Tibial nerve (tissue), 4 donors: ENCODE measurements at regions not wholly inside any gene's neighbourhood (a gene's known extent, or its start where the extent isn't known, plus 50 kb on each side); places are given as distances from the start of the nearest gene placed in this dataset.

Experiments
- DNase-seq, 2 donors: peaks; one replicate each; pipeline ENCODE4 v3.0.0-alpha.2; 2019; ENCODE audit warnings: low spot score in 2 of 2
- H3K27ac ChIP-seq, 4 donors: fragments of 200-600 bp; sonication (generic) in 3 of 4; one replicate each; pipeline ENCODE4 v1.5.1; 2017 to 2019; ENCODE audit warnings: mild to moderate bottlenecking in 1 of 4
- H3K27me3 ChIP-seq, 2 donors: fragments of 200-600 bp; sonication (generic) in 1 of 2; one replicate each; pipeline versions ENCODE4 v1.5.1 to v1.6.0; 2017 to 2019
- H3K36me3 ChIP-seq, 3 donors: fragments of 200-600 bp; sonication (generic); one replicate each; pipeline ENCODE4 v1.5.1; 2018 to 2019
- H3K4me1 ChIP-seq, 4 donors: fragments of 200-600 bp; sonication (generic) in 3 of 4; one replicate each; pipeline ENCODE4 v1.5.1; 2017 to 2019
- H3K4me3 ChIP-seq, 4 donors: fragments of 200-600 bp; sonication (generic) in 3 of 4; one replicate each; pipeline ENCODE4 v1.5.1; 2017 to 2019; ENCODE audit warnings: mild to moderate bottlenecking in 1 of 4, moderate library complexity in 1 of 4
- H3K9me3 ChIP-seq, 4 donors: fragments of 200-600 bp; sonication (generic) in 3 of 4; one replicate each; pipeline ENCODE4 v1.5.1; 2017 to 2019
- EP300 ChIP-seq, 2 donors: sonication (generic); formaldehyde crosslinking; IDR thresholded peaks; one replicate each; pipeline ENCODE4 v1.6.1; 2017; ENCODE audit warnings: antibody characterized with exemption in 2 of 2, mild to moderate bottlenecking in 1 of 2
- POLR2A ChIP-seq, 2 donors: fragments of 450-650 bp; IDR thresholded peaks; one replicate each; pipeline ENCODE4 v1.6.1; 2017; ENCODE audit warnings: antibody characterized with exemption in 2 of 2, mild to moderate bottlenecking in 2 of 2, moderate library complexity in 2 of 2
- WGBS, 2 donors: methylation state at CpG; one replicate each; pipeline ENCODE4 v1.1.5; 2018; 5-methylcytosine and 5-hydroxymethylcytosine counted together
- TF ChIP-seq, protein P1 (sequence below), 5 experiments: fragments of 200-600 bp in 3 of 5; fragments of 450-650 bp in 2 of 5; sonication (generic) in 3 of 5; IDR thresholded peaks; one replicate each; pipeline ENCODE4 v1.5.1; 2016 to 2019; ENCODE audit warnings: antibody characterized with exemption in 5 of 5, mild to moderate bottlenecking in 3 of 5, moderate library complexity in 2 of 5

DNA sequence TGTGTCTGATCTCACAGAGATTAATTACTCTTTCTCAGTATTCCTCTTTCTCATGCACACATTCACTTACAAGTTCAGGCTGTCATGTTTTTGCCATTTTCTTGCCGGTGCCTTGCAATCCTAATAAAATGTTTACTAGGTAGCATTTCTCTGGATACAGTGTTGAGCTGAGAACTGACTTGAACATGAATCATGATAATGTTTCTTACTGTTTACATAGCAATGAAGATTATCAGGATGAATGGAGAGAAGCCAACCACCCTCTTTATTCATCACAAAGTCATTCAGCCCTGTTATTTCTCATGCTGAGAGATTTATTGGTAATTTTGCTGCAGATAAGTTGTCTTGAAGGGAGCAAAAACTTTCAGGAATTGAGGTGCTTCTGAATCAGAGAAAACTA lies 185.5 kb upstream of the ECI2 start:
- H3K9me3 ChIP-seq = no peaks in the 10 kb centered on the region
- no peaks in the 10 kb centered on the region for H3K36me3 ChIP-seq
- WGBS, 2 donors = 49 to 61% methylated on average over 1 of the region's 1 CpG
- H3K4me1 ChIP-seq = peaks cover 0 to 17% (median 0%) of the 10 kb centered on the region in 4 donors
- DNase-seq = no peak
- H3K27me3 ChIP-seq = no peaks in the 10 kb centered on the region
- H3K27ac ChIP-seq = no peak overlapping the region
- no peak for TF ChIP-seq EP300 (IDR thresholded peaks at IDR 0.05)
- TF ChIP-seq POLR2A (IDR thresholded peaks at IDR 0.05) = no peak
- TF ChIP-seq, protein P1, sequence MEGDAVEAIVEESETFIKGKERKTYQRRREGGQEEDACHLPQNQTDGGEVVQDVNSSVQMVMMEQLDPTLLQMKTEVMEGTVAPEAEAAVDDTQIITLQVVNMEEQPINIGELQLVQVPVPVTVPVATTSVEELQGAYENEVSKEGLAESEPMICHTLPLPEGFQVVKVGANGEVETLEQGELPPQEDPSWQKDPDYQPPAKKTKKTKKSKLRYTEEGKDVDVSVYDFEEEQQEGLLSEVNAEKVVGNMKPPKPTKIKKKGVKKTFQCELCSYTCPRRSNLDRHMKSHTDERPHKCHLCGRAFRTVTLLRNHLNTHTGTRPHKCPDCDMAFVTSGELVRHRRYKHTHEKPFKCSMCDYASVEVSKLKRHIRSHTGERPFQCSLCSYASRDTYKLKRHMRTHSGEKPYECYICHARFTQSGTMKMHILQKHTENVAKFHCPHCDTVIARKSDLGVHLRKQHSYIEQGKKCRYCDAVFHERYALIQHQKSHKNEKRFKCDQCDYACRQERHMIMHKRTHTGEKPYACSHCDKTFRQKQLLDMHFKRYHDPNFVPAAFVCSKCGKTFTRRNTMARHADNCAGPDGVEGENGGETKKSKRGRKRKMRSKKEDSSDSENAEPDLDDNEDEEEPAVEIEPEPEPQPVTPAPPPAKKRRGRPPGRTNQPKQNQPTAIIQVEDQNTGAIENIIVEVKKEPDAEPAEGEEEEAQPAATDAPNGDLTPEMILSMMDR (IDR thresholded peaks at IDR 0.05) = no peak
- H3K4me3 ChIP-seq = no peak overlapping the region

DNA sequence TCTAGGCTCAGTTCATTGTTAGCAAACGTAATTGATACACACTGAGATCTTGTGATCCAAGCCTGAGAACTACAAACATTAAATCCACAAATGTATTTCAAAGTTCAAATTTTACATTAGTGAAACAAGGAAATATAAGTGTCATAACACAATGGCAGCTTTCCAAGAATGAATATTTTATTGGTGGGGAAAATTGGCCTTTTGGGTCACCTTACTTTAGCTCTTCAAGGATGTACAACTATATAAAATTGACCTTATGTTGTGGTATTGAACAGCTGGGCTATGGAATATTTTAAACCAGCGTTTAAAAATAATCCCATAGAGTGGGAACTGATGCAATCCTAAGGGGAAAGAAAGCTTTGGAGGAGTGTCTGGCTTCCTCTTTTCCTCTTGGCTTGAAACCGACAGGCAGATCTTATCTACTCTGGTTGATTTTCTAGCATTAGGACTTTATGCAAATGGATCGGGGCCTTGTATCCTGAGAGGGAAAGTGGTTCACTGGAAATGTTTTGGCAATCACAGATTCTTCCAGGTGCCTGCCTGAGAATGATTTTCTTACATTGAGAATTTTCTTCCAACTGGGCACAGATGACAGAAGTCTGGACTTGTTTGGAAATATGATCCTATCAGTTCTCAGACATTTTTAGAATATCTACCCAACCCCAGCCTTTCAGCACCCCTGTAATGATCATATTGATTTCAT lies 184.8 kb upstream of the ECI2 start:
- Histone ChIP-seq H3K4me1 (peaks cover 0 to 17% (median 0%) of the 10 kb centered on the region in 4 donors), H3K9me3 (no peaks in the 10 kb centered on the region), H3K27me3 (no peaks in the 10 kb centered on the region), H3K4me3 (no peak overlapping the region), H3K36me3 (no peaks in the 10 kb centered on the region), H3K27ac (no peak overlapping the region)
- 47 to 49% methylated on average over 4 of the region's 4 CpGs for WGBS, 2 donors
- no peak for DNase-seq
- TF ChIP-seq, protein P1 (IDR thresholded peaks at IDR 0.05) = no peak
- TF ChIP-seq POLR2A (IDR thresholded peaks at IDR 0.05) (no peak), EP300 (IDR thresholded peaks at IDR 0.05) (no peak)

GRCh38 chr6:4318321-4318720 lies 182.9 kb upstream of the ECI2 start:
- DNase-seq = no peak
- no peaks in the 10 kb centered on the region for H3K27me3 ChIP-seq
- H3K4me3 ChIP-seq = no peak overlapping the region
- peaks cover 0 to under 1% (median 0%) of the 10 kb centered on the region in 4 donors for H3K9me3 ChIP-seq
- no peak overlapping the region for H3K27ac ChIP-seq
- no peak for TF ChIP-seq EP300 (IDR thresholded peaks at IDR 0.05)
- TF ChIP-seq, protein P1 (IDR thresholded peaks at IDR 0.05) = no peak
- no peak for TF ChIP-seq POLR2A (IDR thresholded peaks at IDR 0.05)
- H3K36me3 ChIP-seq = no peaks in the 10 kb centered on the region
- 68 to 90% methylated on average over 2 of the region's 2 CpGs for WGBS, 2 donors
- peaks cover 0 to 17% (median 0%) of the 10 kb centered on the region in 4 donors for H3K4me1 ChIP-seq

DNA sequence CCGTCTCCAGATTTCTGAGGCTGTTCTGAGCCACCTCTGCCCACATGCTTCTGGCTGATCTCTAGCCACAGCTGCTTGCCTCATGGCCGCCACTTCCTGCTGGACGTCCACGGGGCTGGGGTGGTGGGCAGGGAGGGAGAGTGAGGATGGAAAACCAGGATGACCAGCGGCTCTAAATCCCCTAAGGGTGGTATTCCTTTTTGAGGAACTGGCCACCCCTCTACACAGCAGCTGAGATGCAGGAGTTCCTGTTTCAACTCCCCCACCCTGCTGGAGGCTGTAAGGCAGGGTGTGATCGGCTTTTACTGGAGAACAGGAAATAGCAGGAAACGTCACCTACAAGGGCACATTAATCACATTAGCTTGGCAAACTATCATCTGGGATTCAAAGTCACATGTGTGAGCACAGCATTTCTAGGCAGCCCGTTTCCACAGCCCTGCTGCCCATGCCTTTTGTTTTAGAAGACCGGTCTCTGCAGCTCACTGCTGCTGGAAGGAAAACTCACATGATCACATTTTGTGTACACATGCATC lies 181.6 kb upstream of the ECI2 start:
- H3K27ac ChIP-seq = peak overlapping the region in 3 of 4 donors; percentile 35 to 60 (median 50)
- peak in 1 of 2 donors; percentile 18 for DNase-seq
- H3K9me3 ChIP-seq = peaks cover 0 to 15% (median 5%) of the 10 kb centered on the region in 4 donors
- TF ChIP-seq POLR2A (IDR thresholded peaks at IDR 0.05) (no peak), EP300 (IDR thresholded peaks at IDR 0.05) (peak in 1 of 2 donors; percentile 72)
- H3K36me3 ChIP-seq = no peaks in the 10 kb centered on the region
- no peak overlapping the region for H3K4me3 ChIP-seq
- 31 to 37% methylated on average over 9 of the region's 9 CpGs for WGBS, 2 donors
- H3K4me1 ChIP-seq = peaks cover 0 to 17% (median 0%) of the 10 kb centered on the region in 4 donors
- H3K27me3 ChIP-seq = no peaks in the 10 kb centered on the region

GRCh38 chr6:4314201-4314707 lies 178.9 kb upstream of the ECI2 start:
- peaks cover 0 to 4% (median 0%) of the 10 kb centered on the region in 4 donors for H3K4me1 ChIP-seq
- H3K4me3 ChIP-seq = no peak overlapping the region
- WGBS, 2 donors = 48 to 51% methylated on average over 2 of the region's 2 CpGs
- H3K27ac ChIP-seq = peak overlapping the region in 1 of 4 donors; percentile 63
- no peaks in the 10 kb centered on the region for H3K36me3 ChIP-seq
- TF ChIP-seq, protein P1 (IDR thresholded peaks at IDR 0.05) = no peak
- TF ChIP-seq POLR2A (IDR thresholded peaks at IDR 0.05) (no peak), EP300 (IDR thresholded peaks at IDR 0.05) (no peak)
- peaks cover 0 to 40% (median 8%) of the 10 kb centered on the region in 4 donors for H3K9me3 ChIP-seq
- DNase-seq = no peak
- H3K27me3 ChIP-seq = no peaks in the 10 kb centered on the region
